HCT116 (cell line): ENCODE measurements at regions not wholly inside any gene's neighbourhood (a gene's known extent, or its start where the extent isn't known, plus 50 kb on each side); places are given as distances from the start of the nearest gene placed in this dataset.
"Not testable (repeated sequence)": the region's sequence is repeated elsewhere in the genome, so short reads cannot be mapped to it uniquely, and the experiment has no call there.

Experiments
- EZH2 ChIP-seq: fragments of 200-600 bp; sonication (generic); IDR thresholded peaks from 2 replicates; pipeline ENCODE4 v1.6.1; 2017; ENCODE audit warnings: antibody characterized with exemption, mixed run types
- MAX ChIP-seq: IDR thresholded peaks from 2 replicates; pipeline ENCODE4 v1.6.1; 2012
- POLR2AphosphoS5 ChIP-seq: IDR thresholded peaks from 2 replicates; pipeline ENCODE4 v1.6.1; 2011; ENCODE audit warnings: mild to moderate bottlenecking, low read depth, low read length, moderate library complexity
- RAD21 ChIP-seq: IDR thresholded peaks from 2 replicates; pipeline ENCODE4 v1.6.1; 2012; ENCODE audit warnings: low read depth, mild to moderate bottlenecking
- TF ChIP-seq, protein P1 (sequence below): IDR thresholded peaks from 2 replicates; pipeline ENCODE4 v1.6.1; 2012; ENCODE audit warnings: low read depth
- TF ChIP-seq, protein P2 (sequence below), 3 experiments: fragments of 200-600 bp in 1 of 3; sonication (generic) in 1 of 3; IDR thresholded peaks in 2 of 3; conservative IDR thresholded peaks in 1 of 3; 2 replicates each; pipeline ENCODE4 v1.5.1; 2012 to 2017; ENCODE audit warnings: low read depth in 2 of 3, low read length in 2 of 3, antibody characterized with exemption in 1 of 3, borderline replicate concordance in 1 of 3, control low read depth in 1 of 3, mild to moderate bottlenecking in 1 of 3, mixed read lengths in 1 of 3, mixed run types in 1 of 3, moderate library complexity in 1 of 3; ENCODE audit not compliant: insufficient read depth in 1 of 3

- TF ChIP-seq POLR2AphosphoS5, RAD21, MAX, EZH2: not testable (repeated sequence)
- TF ChIP-seq, protein P1, sequence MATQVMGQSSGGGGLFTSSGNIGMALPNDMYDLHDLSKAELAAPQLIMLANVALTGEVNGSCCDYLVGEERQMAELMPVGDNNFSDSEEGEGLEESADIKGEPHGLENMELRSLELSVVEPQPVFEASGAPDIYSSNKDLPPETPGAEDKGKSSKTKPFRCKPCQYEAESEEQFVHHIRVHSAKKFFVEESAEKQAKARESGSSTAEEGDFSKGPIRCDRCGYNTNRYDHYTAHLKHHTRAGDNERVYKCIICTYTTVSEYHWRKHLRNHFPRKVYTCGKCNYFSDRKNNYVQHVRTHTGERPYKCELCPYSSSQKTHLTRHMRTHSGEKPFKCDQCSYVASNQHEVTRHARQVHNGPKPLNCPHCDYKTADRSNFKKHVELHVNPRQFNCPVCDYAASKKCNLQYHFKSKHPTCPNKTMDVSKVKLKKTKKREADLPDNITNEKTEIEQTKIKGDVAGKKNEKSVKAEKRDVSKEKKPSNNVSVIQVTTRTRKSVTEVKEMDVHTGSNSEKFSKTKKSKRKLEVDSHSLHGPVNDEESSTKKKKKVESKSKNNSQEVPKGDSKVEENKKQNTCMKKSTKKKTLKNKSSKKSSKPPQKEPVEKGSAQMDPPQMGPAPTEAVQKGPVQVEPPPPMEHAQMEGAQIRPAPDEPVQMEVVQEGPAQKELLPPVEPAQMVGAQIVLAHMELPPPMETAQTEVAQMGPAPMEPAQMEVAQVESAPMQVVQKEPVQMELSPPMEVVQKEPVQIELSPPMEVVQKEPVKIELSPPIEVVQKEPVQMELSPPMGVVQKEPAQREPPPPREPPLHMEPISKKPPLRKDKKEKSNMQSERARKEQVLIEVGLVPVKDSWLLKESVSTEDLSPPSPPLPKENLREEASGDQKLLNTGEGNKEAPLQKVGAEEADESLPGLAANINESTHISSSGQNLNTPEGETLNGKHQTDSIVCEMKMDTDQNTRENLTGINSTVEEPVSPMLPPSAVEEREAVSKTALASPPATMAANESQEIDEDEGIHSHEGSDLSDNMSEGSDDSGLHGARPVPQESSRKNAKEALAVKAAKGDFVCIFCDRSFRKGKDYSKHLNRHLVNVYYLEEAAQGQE: not testable (repeated sequence)
- TF ChIP-seq, protein P2, sequence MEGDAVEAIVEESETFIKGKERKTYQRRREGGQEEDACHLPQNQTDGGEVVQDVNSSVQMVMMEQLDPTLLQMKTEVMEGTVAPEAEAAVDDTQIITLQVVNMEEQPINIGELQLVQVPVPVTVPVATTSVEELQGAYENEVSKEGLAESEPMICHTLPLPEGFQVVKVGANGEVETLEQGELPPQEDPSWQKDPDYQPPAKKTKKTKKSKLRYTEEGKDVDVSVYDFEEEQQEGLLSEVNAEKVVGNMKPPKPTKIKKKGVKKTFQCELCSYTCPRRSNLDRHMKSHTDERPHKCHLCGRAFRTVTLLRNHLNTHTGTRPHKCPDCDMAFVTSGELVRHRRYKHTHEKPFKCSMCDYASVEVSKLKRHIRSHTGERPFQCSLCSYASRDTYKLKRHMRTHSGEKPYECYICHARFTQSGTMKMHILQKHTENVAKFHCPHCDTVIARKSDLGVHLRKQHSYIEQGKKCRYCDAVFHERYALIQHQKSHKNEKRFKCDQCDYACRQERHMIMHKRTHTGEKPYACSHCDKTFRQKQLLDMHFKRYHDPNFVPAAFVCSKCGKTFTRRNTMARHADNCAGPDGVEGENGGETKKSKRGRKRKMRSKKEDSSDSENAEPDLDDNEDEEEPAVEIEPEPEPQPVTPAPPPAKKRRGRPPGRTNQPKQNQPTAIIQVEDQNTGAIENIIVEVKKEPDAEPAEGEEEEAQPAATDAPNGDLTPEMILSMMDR (IDR thresholded peaks at IDR 0.05 in 2 of 3, conservative IDR thresholded peaks at IDR 0.05 in 1 of 3; ENCODE audit: borderline replicate concordance in 1 of 3, insufficient read depth in 1 of 3, low read depth in 2 of 3, low read length in 2 of 3): not testable (repeated sequence)
Measured at GRCh38 chr3:177808928-177809478, 611.7 kb upstream of the TBL1XR1 start.
